GM12872 (cell line): ENCODE measurements at regions not wholly inside any gene's neighbourhood (a gene's known extent, or its start where the extent isn't known, plus 50 kb on each side); places are given as distances from the start of the nearest gene placed in this dataset.

ENCODE experiments used
- CTCF ChIP-seq: IDR thresholded peaks from 3 replicates; pipeline ENCODE4 v1.5.1; 2011; ENCODE audit warnings: low read depth, mild to moderate bottlenecking, low read length, moderate library complexity; ENCODE audit not compliant: insufficient read depth

GRCh38 chr5:104606258-104606829 lies 1043.8 kb upstream of the NUDT12 start:
- TF ChIP-seq CTCF, result no peak

GRCh38 chr5:104599726-104600125 lies 1037.1 kb upstream of the NUDT12 start:
- TF ChIP-seq CTCF, result no peak

GRCh38 chr5:104598285-104598684 lies 1035.7 kb upstream of the NUDT12 start:
- TF ChIP-seq CTCF, result no peak

- TF ChIP-seq CTCF, result no peak
These were observed 1032.3 kb upstream of the NUDT12 start for GRCh38 chr5:104594850-104595249.

- no peak for TF ChIP-seq CTCF
These were observed 1014.1 kb upstream of the NUDT12 start for GRCh38 chr5:104576677-104577076.

- no peak for TF ChIP-seq CTCF
These were observed 1011.5 kb upstream of the NUDT12 start for GRCh38 chr5:104573949-104574709.

GRCh38 chr5:104569621-104570020 lies 1007.0 kb upstream of the NUDT12 start:
- TF ChIP-seq CTCF, result no peak
